Trophoblast cell (in vitro differentiated cells and primary cell): ENCODE measurements at regions not wholly inside any gene's neighbourhood (a gene's known extent, or its start where the extent isn't known, plus 50 kb on each side); places are given as distances from the start of the nearest gene placed in this dataset.

ENCODE experiments used
- DNase-seq, 2 donors: peaks; one replicate each; pipeline ENCODE4 v3.0.0-alpha.2; 2016
- H2AFZ ChIP-seq: 2 replicates; pipeline ENCODE4 v1.6.1; 2013; ENCODE audit warnings: low read length, moderate library complexity, mild to moderate bottlenecking; ENCODE audit not compliant: insufficient read depth, poor library complexity
- H2AK5ac ChIP-seq: 2 replicates; pipeline ENCODE4 v1.6.1; 2013; ENCODE audit warnings: mild to moderate bottlenecking, low read length
- H2BK120ac ChIP-seq: 2 replicates; pipeline ENCODE4 v1.6.1; 2013; ENCODE audit warnings: low read length, mild to moderate bottlenecking, moderate library complexity; ENCODE audit not compliant: insufficient read depth, poor library complexity
- H2BK12ac ChIP-seq: 2 replicates; pipeline ENCODE4 v1.6.1; 2013; ENCODE audit warnings: mild to moderate bottlenecking, low read length, moderate library complexity
- H2BK5ac ChIP-seq: 2 replicates; pipeline ENCODE4 v1.6.1; 2013; ENCODE audit warnings: low read length, low read depth, moderate library complexity, mild to moderate bottlenecking; ENCODE audit not compliant: poor library complexity
- H3K14ac ChIP-seq: 2 replicates; pipeline ENCODE4 v1.6.1; 2013; ENCODE audit warnings: mild to moderate bottlenecking, low read length
- H3K18ac ChIP-seq: 2 replicates; pipeline ENCODE4 v1.6.1; 2013; ENCODE audit warnings: mild to moderate bottlenecking, low read length
- H3K23ac ChIP-seq: 2 replicates; pipeline ENCODE4 v1.6.1; 2013; ENCODE audit warnings: low read length
- H3K27ac ChIP-seq: 2 replicates; pipeline ENCODE4 v1.5.1; 2013; ENCODE audit warnings: low read depth, mild to moderate bottlenecking, inconsistent platforms, low read length, moderate library complexity
- H3K27me3 ChIP-seq: 2 replicates; pipeline ENCODE4 v1.6.1; 2013; ENCODE audit warnings: inconsistent platforms, mild to moderate bottlenecking, low read length, moderate library complexity; ENCODE audit not compliant: insufficient read depth
- H3K36me3 ChIP-seq, 2 experiments: 1 replicate in 1 of 2; 2 replicates in 1 of 2; pipeline ENCODE4 v1.6.1; 2013; ENCODE audit warnings: low read length in 2 of 2, mild to moderate bottlenecking in 2 of 2, moderate library complexity in 1 of 2; ENCODE audit not compliant: insufficient read depth in 2 of 2, control insufficient read depth in 1 of 2
- H3K4ac ChIP-seq: 2 replicates; pipeline ENCODE4 v1.6.1; 2013; ENCODE audit warnings: low read depth, mild to moderate bottlenecking, low read length, moderate library complexity
- H3K4me1 ChIP-seq, 2 experiments: 1 replicate in 1 of 2; 2 replicates in 1 of 2; pipeline ENCODE4 v1.6.1; 2013; ENCODE audit warnings: low read length in 2 of 2, mild to moderate bottlenecking in 2 of 2, moderate library complexity in 1 of 2; ENCODE audit not compliant: insufficient read depth in 2 of 2, control insufficient read depth in 1 of 2
- H3K4me2 ChIP-seq: 2 replicates; pipeline ENCODE4 v1.6.1; 2013; ENCODE audit warnings: inconsistent platforms, mild to moderate bottlenecking, low read length, moderate library complexity
- H3K4me3 ChIP-seq: 2 replicates; pipeline ENCODE4 v1.5.1; 2013; ENCODE audit warnings: mild to moderate bottlenecking, low read depth, low read length, inconsistent platforms
- H3K79me1 ChIP-seq: one replicate; pipeline ENCODE4 v1.6.1; 2013; ENCODE audit warnings: low read length
- H3K79me2 ChIP-seq: 2 replicates; pipeline ENCODE4 v1.6.1; 2013; ENCODE audit warnings: low read length, mild to moderate bottlenecking; ENCODE audit not compliant: control insufficient read depth, insufficient read depth, poor library complexity
- H3K9ac ChIP-seq: 2 replicates; pipeline ENCODE4 v1.6.1; 2013; ENCODE audit warnings: mild to moderate bottlenecking, low read length
- H3K9me3 ChIP-seq: 2 replicates; pipeline ENCODE4 v1.6.1; 2013; ENCODE audit warnings: low read depth, mild to moderate bottlenecking, control low read depth, inconsistent platforms, low read length; ENCODE audit not compliant: insufficient read depth
- H4K12ac ChIP-seq: 2 replicates; pipeline ENCODE4 v1.6.1; 2013; ENCODE audit warnings: low read depth, mild to moderate bottlenecking, low read length, moderate library complexity
- H4K8ac ChIP-seq: 2 replicates; pipeline ENCODE4 v1.6.1; 2013; ENCODE audit warnings: low read depth, mild to moderate bottlenecking, low read length, moderate library complexity
- H4K91ac ChIP-seq: one replicate; pipeline ENCODE4 v1.6.1; 2013; ENCODE audit warnings: low read depth, mild to moderate bottlenecking, low read length, moderate library complexity
- WGBS: extraction: QIAGEN DNeasy Blood & Tissue Kit; methylation state at CpG from one replicate; pipeline ENCODE4 v1.1.7; 2013; ENCODE audit warnings: missing lambda C conversion rate; ENCODE audit not compliant: insufficient read length, insufficient coverage; ENCODE audit errors: extremely low coverage; 5-methylcytosine and 5-hydroxymethylcytosine counted together

- DNase-seq, result no peak
- H3K79me2 ChIP-seq, result no peaks in the 10 kb centered on the region
- no peak overlapping the region for H3K9ac ChIP-seq
- no peak overlapping the region for H3K23ac ChIP-seq
- H2BK5ac ChIP-seq, result no peak overlapping the region
- H3K4ac ChIP-seq, result no peak overlapping the region
- H3K18ac ChIP-seq, result no peak overlapping the region
- no peaks in the 10 kb centered on the region for H3K79me1 ChIP-seq
- H4K12ac ChIP-seq, result no peak overlapping the region
- no peaks in the 10 kb centered on the region for H3K4me1 ChIP-seq
- no CpG with 5 or more reads among the region's 3 CpGs for whole genome bisulfite sequencing
- H3K14ac ChIP-seq, result no peak overlapping the region
- no peak overlapping the region for H3K4me2 ChIP-seq
- no peak overlapping the region for H2AK5ac ChIP-seq
- no peak overlapping the region for H3K27ac ChIP-seq
- H3K36me3 ChIP-seq, result no peaks in the 10 kb centered on the region
- no peak overlapping the region for H2AFZ ChIP-seq
- H3K27me3 ChIP-seq, result no peaks in the 10 kb centered on the region
- H2BK12ac ChIP-seq, result no peak overlapping the region
- H4K8ac ChIP-seq, result no peak overlapping the region
- H3K4me3 ChIP-seq, result no peak overlapping the region
- H3K9me3 ChIP-seq, result peaks cover 10% of the 10 kb centered on the region
- H4K91ac ChIP-seq, result no peak overlapping the region
- H2BK120ac ChIP-seq, result no peak overlapping the region
Observed at GRCh38 chr2:2547451-2547850, 216.4 kb upstream of the MYT1L start.

- no peak overlapping the region for H3K23ac ChIP-seq
- no peaks in the 10 kb centered on the region for H3K4me1 ChIP-seq
- H3K79me1 ChIP-seq, result no peaks in the 10 kb centered on the region
- no peak overlapping the region for H2BK12ac ChIP-seq
- no CpG with 5 or more reads among the region's 9 CpGs for WGBS
- DNase-seq, result no peak
- H3K27me3 ChIP-seq, result no peaks in the 10 kb centered on the region
- no peak overlapping the region for H4K12ac ChIP-seq
- no peak overlapping the region for H4K91ac ChIP-seq
- no peak overlapping the region for H3K4me3 ChIP-seq
- H3K4ac ChIP-seq, result no peak overlapping the region
- no peak overlapping the region for H2AFZ ChIP-seq
- no peak overlapping the region for H3K4me2 ChIP-seq
- no peak overlapping the region for H2BK120ac ChIP-seq
- no peaks in the 10 kb centered on the region for H3K36me3 ChIP-seq
- no peak overlapping the region for H3K9ac ChIP-seq
- no peak overlapping the region for H2AK5ac ChIP-seq
- H3K9me3 ChIP-seq, result peaks cover 4% of the 10 kb centered on the region
- H3K79me2 ChIP-seq, result no peaks in the 10 kb centered on the region
- H4K8ac ChIP-seq, result no peak overlapping the region
- H2BK5ac ChIP-seq, result no peak overlapping the region
- H3K18ac ChIP-seq, result no peak overlapping the region
- H3K27ac ChIP-seq, result no peak overlapping the region
- no peak overlapping the region for H3K14ac ChIP-seq
Observed at GRCh38 chr2:2546046-2546445, 215.0 kb upstream of the MYT1L start.

GRCh38 chr2:2542966-2543611 is 212.0 kb upstream of the MYT1L start:
- H3K4me1 ChIP-seq, result no peaks in the 10 kb centered on the region
- H2BK120ac ChIP-seq, result no peak overlapping the region
- no peak overlapping the region for H2BK12ac ChIP-seq
- no peaks in the 10 kb centered on the region for H3K36me3 ChIP-seq
- H3K14ac ChIP-seq, result no peak overlapping the region
- H3K4me3 ChIP-seq, result no peak overlapping the region
- H3K4ac ChIP-seq, result no peak overlapping the region
- no peaks in the 10 kb centered on the region for H3K79me1 ChIP-seq
- WGBS, result no CpG with 5 or more reads among the region's 25 CpGs
- DNase-seq, result no peak
- H4K8ac ChIP-seq, result no peak overlapping the region
- no peak overlapping the region for H2AK5ac ChIP-seq
- H3K79me2 ChIP-seq, result no peaks in the 10 kb centered on the region
- H3K18ac ChIP-seq, result no peak overlapping the region
- no peak overlapping the region for H3K23ac ChIP-seq
- no peak overlapping the region for H2AFZ ChIP-seq
- H3K27me3 ChIP-seq, result no peaks in the 10 kb centered on the region
- H4K91ac ChIP-seq, result no peak overlapping the region
- H2BK5ac ChIP-seq, result no peak overlapping the region
- no peak overlapping the region for H3K27ac ChIP-seq
- H4K12ac ChIP-seq, result no peak overlapping the region
- H3K9me3 ChIP-seq, result peaks cover 5% of the 10 kb centered on the region
- H3K9ac ChIP-seq, result no peak overlapping the region
- H3K4me2 ChIP-seq, result no peak overlapping the region

GRCh38 chr2:2542316-2542715 is 211.2 kb upstream of the MYT1L start:
- Histone ChIP-seq H3K4ac (no peak overlapping the region), H3K4me2 (no peak overlapping the region), H3K27ac (no peak overlapping the region), H3K9me3 (peaks cover 2% of the 10 kb centered on the region), H3K79me1 (no peaks in the 10 kb centered on the region), H3K18ac (no peak overlapping the region), H4K91ac (no peak overlapping the region), H4K8ac (no peak overlapping the region), H4K12ac (no peak overlapping the region), H2AFZ (no peak overlapping the region), H3K4me3 (no peak overlapping the region), H3K9ac (no peak overlapping the region), H2BK12ac (no peak overlapping the region), H3K4me1 (no peaks in the 10 kb centered on the region), H3K36me3 (no peaks in the 10 kb centered on the region), H3K79me2 (no peaks in the 10 kb centered on the region), H2BK5ac (no peak overlapping the region), H2AK5ac (no peak overlapping the region), H3K14ac (no peak overlapping the region), H3K23ac (no peak overlapping the region), H2BK120ac (no peak overlapping the region), H3K27me3 (no peaks in the 10 kb centered on the region)
- no CpG with 5 or more reads among the region's 4 CpGs for WGBS
- DNase-seq, result no peak
